C4-2B (cell line): ENCODE measurements at regions not wholly inside any gene's neighbourhood (a gene's known extent, or its start where the extent isn't known, plus 50 kb on each side); places are given as distances from the start of the nearest gene placed in this dataset.

Experiments
- ZFX ChIP-seq: fragments of 450-650 bp; IDR thresholded peaks from 2 replicates; pipeline ENCODE4 v1.6.1; 2017
- TF ChIP-seq, protein P1 (sequence below): fragments of 450-650 bp; conservative IDR thresholded peaks from 2 replicates; pipeline ENCODE4 v1.5.1; 2017; ENCODE audit warnings: mild to moderate bottlenecking

GRCh38 chr4:177057186-177057585 lies 252.5 kb upstream of the NEIL3 start:
- TF ChIP-seq, protein P1, sequence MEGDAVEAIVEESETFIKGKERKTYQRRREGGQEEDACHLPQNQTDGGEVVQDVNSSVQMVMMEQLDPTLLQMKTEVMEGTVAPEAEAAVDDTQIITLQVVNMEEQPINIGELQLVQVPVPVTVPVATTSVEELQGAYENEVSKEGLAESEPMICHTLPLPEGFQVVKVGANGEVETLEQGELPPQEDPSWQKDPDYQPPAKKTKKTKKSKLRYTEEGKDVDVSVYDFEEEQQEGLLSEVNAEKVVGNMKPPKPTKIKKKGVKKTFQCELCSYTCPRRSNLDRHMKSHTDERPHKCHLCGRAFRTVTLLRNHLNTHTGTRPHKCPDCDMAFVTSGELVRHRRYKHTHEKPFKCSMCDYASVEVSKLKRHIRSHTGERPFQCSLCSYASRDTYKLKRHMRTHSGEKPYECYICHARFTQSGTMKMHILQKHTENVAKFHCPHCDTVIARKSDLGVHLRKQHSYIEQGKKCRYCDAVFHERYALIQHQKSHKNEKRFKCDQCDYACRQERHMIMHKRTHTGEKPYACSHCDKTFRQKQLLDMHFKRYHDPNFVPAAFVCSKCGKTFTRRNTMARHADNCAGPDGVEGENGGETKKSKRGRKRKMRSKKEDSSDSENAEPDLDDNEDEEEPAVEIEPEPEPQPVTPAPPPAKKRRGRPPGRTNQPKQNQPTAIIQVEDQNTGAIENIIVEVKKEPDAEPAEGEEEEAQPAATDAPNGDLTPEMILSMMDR, result no peak
- no peak for TF ChIP-seq ZFX
